ENCODE measurements at regions not wholly inside any gene's neighbourhood (a gene's known extent, or its start where the extent isn't known, plus 50 kb on each side); places are given as distances from the start of the nearest gene placed in this dataset.

GRCh38 chr11:27968461-27968860, 139.5 kb downstream of the KIF18A start:
- no peak for TF ChIP-seq CTCF (IDR thresholded peaks at IDR 0.05; ENCODE audit: low read depth, low read length)
- TF ChIP-seq EZH2phosphoT487 (IDR thresholded peaks at IDR 0.05; ENCODE audit: low read depth), result no peak

All from OCI-LY3 (cell line).